RWPE2 (cell line): ENCODE measurements at regions not wholly inside any gene's neighbourhood (a gene's known extent, or its start where the extent isn't known, plus 50 kb on each side); places are given as distances from the start of the nearest gene placed in this dataset.
A peak's percentile ranks its signal among the peaks of the same experiment; 100 is the strongest.

Experiments
- ATAC-seq: fragments of 200-7000 bp; cut with Tn5 transposase; 3 replicates; pipeline ENCODE4 v1.9.1; 2021; ENCODE audit warnings: low read depth
- DNase-seq: peaks from one replicate; pipeline ENCODE4 v3.0.0-alpha.2; 2020; ENCODE audit warnings: low spot score
- H3K27ac ChIP-seq: fragments of 450-650 bp; 2 replicates; pipeline ENCODE4 v1.5.1; 2017; ENCODE audit warnings: mild to moderate bottlenecking; ENCODE audit not compliant: poor library complexity, severe bottlenecking
- H3K27me3 ChIP-seq: fragments of 250-450 bp; sonication (Bioruptor Pico); 2 replicates; pipeline ENCODE4 v1.5.1; 2021; ENCODE audit warnings: mild to moderate bottlenecking, moderate library complexity; ENCODE audit not compliant: insufficient read depth, poor library complexity, severe bottlenecking
- H3K36me3 ChIP-seq: fragments of 250-450 bp; sonication (Bioruptor Pico); 2 replicates; pipeline ENCODE4 v1.5.1; 2020; ENCODE audit warnings: low read depth, mild to moderate bottlenecking, moderate library complexity
- H3K4me1 ChIP-seq: fragments of 250-450 bp; sonication (Bioruptor Pico); 2 replicates; pipeline ENCODE4 v1.5.1; 2021; ENCODE audit warnings: mild to moderate bottlenecking, moderate library complexity; ENCODE audit not compliant: insufficient read depth, poor library complexity, severe bottlenecking
- H3K4me3 ChIP-seq: fragments of 250-450 bp; sonication (Bioruptor Pico); 2 replicates; pipeline ENCODE4 v1.5.1; 2021; ENCODE audit warnings: mild to moderate bottlenecking, moderate library complexity; ENCODE audit not compliant: severe bottlenecking
- H3K9me3 ChIP-seq: fragments of 250-450 bp; sonication (Bioruptor Pico); 2 replicates; pipeline ENCODE4 v1.5.1; 2021; ENCODE audit warnings: mild to moderate bottlenecking, moderate library complexity; ENCODE audit not compliant: severe bottlenecking
- TF ChIP-seq, protein P1 (sequence below): fragments of 450-650 bp; IDR thresholded peaks from one replicate; pipeline ENCODE4 v1.5.1; 2017; ENCODE audit warnings: mild to moderate bottlenecking, moderate library complexity; ENCODE audit not compliant: poor library complexity, severe bottlenecking

DNA sequence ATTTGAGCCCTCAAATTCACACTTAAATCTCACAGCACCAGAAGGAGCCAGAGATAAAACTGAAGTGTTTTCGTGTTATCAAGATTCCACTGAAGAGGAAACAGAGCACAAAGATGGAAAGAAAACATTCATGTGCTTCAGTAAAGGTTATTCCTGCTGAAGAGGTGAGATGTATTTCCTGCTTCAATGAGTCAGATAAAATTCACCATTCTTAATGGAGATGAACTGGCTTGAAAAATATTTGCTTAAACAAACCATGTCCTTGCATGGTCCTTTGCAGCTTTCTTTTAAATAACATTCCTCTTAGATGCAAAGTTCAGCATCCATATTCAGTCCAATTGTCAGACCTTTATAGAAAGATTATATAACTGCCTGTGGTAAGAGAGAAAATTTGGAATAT is 294.2 kb downstream of the IPMK start:
- no peak for DNase-seq
- Histone ChIP-seq H3K4me1 (peaks cover 4% of the 10 kb centered on the region), H3K36me3 (no peaks in the 10 kb centered on the region), H3K27ac (no peak overlapping the region), H3K27me3 (no peaks in the 10 kb centered on the region), H3K4me3 (no peak overlapping the region), H3K9me3 (no peaks in the 10 kb centered on the region)
- TF ChIP-seq, protein P1, sequence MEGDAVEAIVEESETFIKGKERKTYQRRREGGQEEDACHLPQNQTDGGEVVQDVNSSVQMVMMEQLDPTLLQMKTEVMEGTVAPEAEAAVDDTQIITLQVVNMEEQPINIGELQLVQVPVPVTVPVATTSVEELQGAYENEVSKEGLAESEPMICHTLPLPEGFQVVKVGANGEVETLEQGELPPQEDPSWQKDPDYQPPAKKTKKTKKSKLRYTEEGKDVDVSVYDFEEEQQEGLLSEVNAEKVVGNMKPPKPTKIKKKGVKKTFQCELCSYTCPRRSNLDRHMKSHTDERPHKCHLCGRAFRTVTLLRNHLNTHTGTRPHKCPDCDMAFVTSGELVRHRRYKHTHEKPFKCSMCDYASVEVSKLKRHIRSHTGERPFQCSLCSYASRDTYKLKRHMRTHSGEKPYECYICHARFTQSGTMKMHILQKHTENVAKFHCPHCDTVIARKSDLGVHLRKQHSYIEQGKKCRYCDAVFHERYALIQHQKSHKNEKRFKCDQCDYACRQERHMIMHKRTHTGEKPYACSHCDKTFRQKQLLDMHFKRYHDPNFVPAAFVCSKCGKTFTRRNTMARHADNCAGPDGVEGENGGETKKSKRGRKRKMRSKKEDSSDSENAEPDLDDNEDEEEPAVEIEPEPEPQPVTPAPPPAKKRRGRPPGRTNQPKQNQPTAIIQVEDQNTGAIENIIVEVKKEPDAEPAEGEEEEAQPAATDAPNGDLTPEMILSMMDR, result no peak
- peak; percentile 38; the same call in 1 of the 3 replicates for ATAC-seq

- H3K36me3 ChIP-seq, result no peaks in the 10 kb centered on the region
- H3K27ac ChIP-seq, result no peak overlapping the region
- ATAC-seq (no peak), DNase-seq (no peak)
- H3K27me3 ChIP-seq, result no peaks in the 10 kb centered on the region
- H3K9me3 ChIP-seq, result no peaks in the 10 kb centered on the region
- H3K4me1 ChIP-seq, result peaks cover 4% of the 10 kb centered on the region
- TF ChIP-seq, protein P1, result no peak
- no peak overlapping the region for H3K4me3 ChIP-seq
Observed at GRCh38 chr10:57972783-57973182, 294.9 kb downstream of the IPMK start.

DNA sequence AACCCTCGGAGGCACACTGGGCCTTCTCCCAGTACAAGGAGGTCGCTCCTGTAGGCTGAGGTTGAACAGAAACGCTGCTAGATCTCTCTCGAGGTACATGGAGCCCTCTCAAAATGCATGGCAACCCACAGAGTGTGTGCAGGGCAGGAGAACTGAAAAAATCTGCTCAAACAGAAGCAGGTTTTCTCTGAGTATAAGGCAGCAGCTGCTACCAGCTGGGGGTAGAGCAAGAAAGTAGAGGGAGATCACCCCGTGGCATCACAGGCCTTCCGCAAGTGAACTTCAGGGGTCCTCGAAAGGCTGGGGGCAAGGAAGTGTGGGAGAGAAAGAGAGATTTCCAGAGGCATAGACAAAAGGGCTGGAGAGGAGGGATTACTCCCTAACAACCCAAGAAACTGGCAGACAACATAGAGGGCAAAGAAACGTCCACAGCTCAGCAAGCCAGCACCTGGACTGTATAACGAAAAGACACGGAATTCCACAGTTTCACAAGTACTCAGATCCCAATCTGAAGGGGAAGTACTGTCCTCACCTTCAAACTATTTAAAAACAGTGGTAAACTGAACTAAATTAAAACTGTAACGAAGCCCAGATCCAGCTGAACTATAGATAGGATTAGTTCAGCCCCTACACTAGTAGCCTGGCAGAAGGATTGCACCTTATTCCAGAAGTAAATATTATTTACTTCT is 299.2 kb downstream of the IPMK start:
- ATAC-seq, result no peak
- Histone ChIP-seq H3K27me3 (no peaks in the 10 kb centered on the region), H3K4me1 (peaks cover 2% of the 10 kb centered on the region), H3K27ac (no peak overlapping the region), H3K36me3 (no peaks in the 10 kb centered on the region), H3K4me3 (no peak overlapping the region), H3K9me3 (no peaks in the 10 kb centered on the region)
- TF ChIP-seq, protein P1, result no peak
- no peak for DNase-seq

DNA sequence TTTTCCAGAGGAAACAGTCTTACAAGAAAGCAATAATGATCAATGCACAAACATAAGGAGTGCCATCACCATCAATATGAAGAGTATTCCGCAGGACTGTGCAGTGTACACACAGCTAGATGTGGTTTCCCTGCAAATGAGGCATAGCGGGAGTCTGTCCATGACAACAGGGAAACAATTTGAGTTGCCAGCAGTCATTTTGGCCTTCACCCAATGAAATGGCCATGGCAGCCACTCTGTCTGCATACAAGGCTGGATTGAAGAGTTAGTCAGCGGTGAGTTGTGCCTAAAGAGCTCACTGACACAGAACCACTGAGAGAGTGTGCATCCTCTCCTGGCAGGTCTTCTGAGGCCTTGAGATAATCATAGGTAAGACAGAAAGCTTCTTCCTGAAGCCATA is 303.3 kb downstream of the IPMK start:
- Histone ChIP-seq H3K9me3 (no peaks in the 10 kb centered on the region), H3K27ac (no peak overlapping the region), H3K4me3 (no peak overlapping the region), H3K4me1 (no peaks in the 10 kb centered on the region), H3K36me3 (no peaks in the 10 kb centered on the region), H3K27me3 (no peaks in the 10 kb centered on the region)
- DNase-seq (no peak), ATAC-seq (no peak)
- TF ChIP-seq, protein P1, result no peak

- Histone ChIP-seq H3K36me3 (no peaks in the 10 kb centered on the region), H3K27me3 (no peaks in the 10 kb centered on the region), H3K4me1 (no peaks in the 10 kb centered on the region), H3K4me3 (no peak overlapping the region), H3K27ac (no peak overlapping the region), H3K9me3 (no peaks in the 10 kb centered on the region)
- ATAC-seq (no peak), DNase-seq (no peak)
- TF ChIP-seq, protein P1, result no peak
Observed at GRCh38 chr10:57963546-57963945, 304.1 kb downstream of the IPMK start.
